HFFc6 (cell line): ENCODE measurements at regions not wholly inside any gene's neighbourhood (a gene's known extent, or its start where the extent isn't known, plus 50 kb on each side); places are given as distances from the start of the nearest gene placed in this dataset.

Experiments used
- DNase-seq: peaks from one replicate; pipeline ENCODE4 v3.0.0-alpha.2; 2018
- H3K27ac Mint-ChIP-seq: 2 replicates; pipeline ENCODE4 v1.8.0; 2020; ENCODE audit warnings: mild to moderate bottlenecking, mixed read lengths
- H3K27me3 Mint-ChIP-seq: 2 replicates; pipeline ENCODE4 v1.8.0; 2021; ENCODE audit warnings: mild to moderate bottlenecking, moderate library complexity, mixed read lengths; ENCODE audit not compliant: insufficient read depth
- H3K36me3 Mint-ChIP-seq: 2 replicates; pipeline ENCODE4 v1.8.0; 2021; ENCODE audit warnings: low read depth, mixed read lengths
- H3K4me1 Mint-ChIP-seq: 2 replicates; pipeline ENCODE4 v1.8.0; 2020; ENCODE audit warnings: low read depth, mixed read lengths
- H3K4me3 Mint-ChIP-seq: 2 replicates; pipeline ENCODE4 v1.8.0; 2020; ENCODE audit warnings: mild to moderate bottlenecking, moderate library complexity, mixed read lengths
- H3K9me3 Mint-ChIP-seq: 2 replicates; pipeline ENCODE4 v1.8.0; 2020; ENCODE audit warnings: mild to moderate bottlenecking, mixed read lengths
- TF ChIP-seq, protein P1 (sequence below): fragments of 200-600 bp; sonication (generic); IDR thresholded peaks from 2 replicates; pipeline ENCODE4 v1.5.0; 2021; ENCODE audit warnings: antibody characterized with exemption, mild to moderate bottlenecking

DNA sequence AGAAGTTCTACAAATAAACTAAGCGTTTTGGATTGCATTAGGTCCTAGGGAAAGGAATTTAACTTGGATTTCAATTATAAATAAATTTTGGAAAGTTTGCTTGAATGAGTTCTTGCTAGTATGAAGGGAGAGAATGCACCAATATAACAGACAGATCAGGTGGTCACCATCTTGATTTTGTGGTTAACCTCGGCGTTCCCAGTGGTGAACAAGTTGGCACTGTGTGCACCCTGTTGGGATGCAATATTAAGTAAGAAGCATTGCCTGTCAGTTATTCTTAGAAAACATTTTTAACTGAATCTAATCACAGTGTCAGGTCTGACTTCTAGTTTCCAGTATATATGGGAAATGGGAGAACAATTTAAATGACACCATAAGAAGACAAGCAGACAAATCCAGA is 673.4 kb downstream of the SLC4A3 start:
- H3K4me3 Mint-ChIP-seq: no peak overlapping the region
- H3K9me3 Mint-ChIP-seq: no peaks in the 10 kb centered on the region
- TF ChIP-seq, protein P1, sequence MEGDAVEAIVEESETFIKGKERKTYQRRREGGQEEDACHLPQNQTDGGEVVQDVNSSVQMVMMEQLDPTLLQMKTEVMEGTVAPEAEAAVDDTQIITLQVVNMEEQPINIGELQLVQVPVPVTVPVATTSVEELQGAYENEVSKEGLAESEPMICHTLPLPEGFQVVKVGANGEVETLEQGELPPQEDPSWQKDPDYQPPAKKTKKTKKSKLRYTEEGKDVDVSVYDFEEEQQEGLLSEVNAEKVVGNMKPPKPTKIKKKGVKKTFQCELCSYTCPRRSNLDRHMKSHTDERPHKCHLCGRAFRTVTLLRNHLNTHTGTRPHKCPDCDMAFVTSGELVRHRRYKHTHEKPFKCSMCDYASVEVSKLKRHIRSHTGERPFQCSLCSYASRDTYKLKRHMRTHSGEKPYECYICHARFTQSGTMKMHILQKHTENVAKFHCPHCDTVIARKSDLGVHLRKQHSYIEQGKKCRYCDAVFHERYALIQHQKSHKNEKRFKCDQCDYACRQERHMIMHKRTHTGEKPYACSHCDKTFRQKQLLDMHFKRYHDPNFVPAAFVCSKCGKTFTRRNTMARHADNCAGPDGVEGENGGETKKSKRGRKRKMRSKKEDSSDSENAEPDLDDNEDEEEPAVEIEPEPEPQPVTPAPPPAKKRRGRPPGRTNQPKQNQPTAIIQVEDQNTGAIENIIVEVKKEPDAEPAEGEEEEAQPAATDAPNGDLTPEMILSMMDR: no peak
- no peaks in the 10 kb centered on the region for H3K27me3 Mint-ChIP-seq
- no peak overlapping the region for H3K27ac Mint-ChIP-seq
- no peaks in the 10 kb centered on the region for H3K36me3 Mint-ChIP-seq
- H3K4me1 Mint-ChIP-seq: peaks cover 6% of the 10 kb centered on the region
- no peak for DNase-seq

DNA sequence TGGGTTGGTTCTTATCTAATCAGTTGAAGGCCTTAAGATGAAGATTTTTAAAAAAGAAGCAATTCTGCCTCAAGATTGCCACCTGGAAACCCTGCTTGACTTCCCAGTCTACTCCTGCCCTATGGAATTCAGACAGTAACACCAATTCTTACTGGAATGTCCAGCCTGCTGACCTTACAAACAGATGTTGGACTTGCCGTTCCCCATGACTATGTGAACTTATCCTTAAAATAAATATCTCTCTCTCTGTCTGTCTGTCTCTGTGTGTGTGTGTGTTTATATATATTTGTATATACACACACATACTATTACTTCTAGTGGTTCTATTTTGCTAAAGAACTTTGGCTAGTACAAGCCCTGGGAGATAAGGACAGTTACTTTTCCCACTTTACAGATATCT is 675.3 kb downstream of the SLC4A3 start:
- Mint-ChIP-seq H3K27ac (no peak overlapping the region), H3K27me3 (no peaks in the 10 kb centered on the region), H3K4me3 (no peak overlapping the region), H3K9me3 (no peaks in the 10 kb centered on the region), H3K4me1 (no peaks in the 10 kb centered on the region), H3K36me3 (no peaks in the 10 kb centered on the region)
- DNase-seq: no peak
- TF ChIP-seq, protein P1: no peak

DNA sequence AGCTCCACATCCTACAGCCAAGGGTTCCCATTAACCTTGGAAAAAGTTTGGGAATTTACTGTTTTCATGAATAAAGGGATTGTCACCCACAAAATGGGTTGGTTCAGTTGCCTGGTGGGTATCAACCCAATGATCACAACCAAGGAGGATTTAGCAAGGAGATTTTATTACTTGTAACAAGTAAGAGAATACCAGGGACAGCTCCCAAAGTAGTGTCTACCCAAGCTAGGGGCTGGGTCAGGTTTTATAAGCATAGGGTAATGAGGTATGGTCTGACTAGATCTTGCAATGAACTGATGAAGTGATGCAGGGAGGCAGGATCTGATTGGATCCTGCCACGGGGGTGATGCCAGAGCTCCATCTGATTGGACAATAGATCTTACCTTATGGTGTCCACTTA is 681.8 kb downstream of the SLC4A3 start:
- Mint-ChIP-seq H3K36me3 (no peaks in the 10 kb centered on the region), H3K4me3 (no peak overlapping the region), H3K4me1 (no peaks in the 10 kb centered on the region), H3K27ac (no peak overlapping the region), H3K27me3 (no peaks in the 10 kb centered on the region), H3K9me3 (peaks cover 3% of the 10 kb centered on the region; the same call in 1 of the 2 replicates)
- DNase-seq: no peak
- TF ChIP-seq, protein P1: no peak

DNA sequence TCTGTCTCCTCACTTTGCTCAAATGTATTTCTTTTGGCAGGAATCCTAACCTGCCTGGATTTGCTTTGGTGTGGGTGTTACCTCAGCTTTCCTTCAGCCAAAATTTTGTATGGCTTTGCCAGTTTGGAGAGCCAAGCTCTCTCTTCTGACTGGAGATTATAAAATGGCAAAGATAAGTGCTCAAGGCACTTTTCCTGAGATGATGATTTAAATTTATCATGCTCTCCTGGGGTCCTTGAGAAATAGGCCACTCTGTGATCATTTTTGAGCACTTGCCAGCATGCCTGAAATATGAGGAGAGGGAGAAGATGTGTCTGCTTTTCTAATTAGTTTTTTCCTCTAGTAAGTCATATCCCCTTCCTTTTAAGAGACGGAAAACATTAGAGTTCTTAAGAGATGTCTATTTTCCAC is 683.0 kb downstream of the SLC4A3 start:
- H3K9me3 Mint-ChIP-seq: peaks cover 3% of the 10 kb centered on the region; the same call in 1 of the 2 replicates
- TF ChIP-seq, protein P1: no peak
- no peaks in the 10 kb centered on the region for H3K27me3 Mint-ChIP-seq
- no peak overlapping the region for H3K4me3 Mint-ChIP-seq
- no peak for DNase-seq
- H3K4me1 Mint-ChIP-seq: 0 out of 2 replicates have a peak, but pooled peaks cover 9% of the 10 kb centered on the region
- no peaks in the 10 kb centered on the region for H3K36me3 Mint-ChIP-seq
- no peak overlapping the region for H3K27ac Mint-ChIP-seq

DNA sequence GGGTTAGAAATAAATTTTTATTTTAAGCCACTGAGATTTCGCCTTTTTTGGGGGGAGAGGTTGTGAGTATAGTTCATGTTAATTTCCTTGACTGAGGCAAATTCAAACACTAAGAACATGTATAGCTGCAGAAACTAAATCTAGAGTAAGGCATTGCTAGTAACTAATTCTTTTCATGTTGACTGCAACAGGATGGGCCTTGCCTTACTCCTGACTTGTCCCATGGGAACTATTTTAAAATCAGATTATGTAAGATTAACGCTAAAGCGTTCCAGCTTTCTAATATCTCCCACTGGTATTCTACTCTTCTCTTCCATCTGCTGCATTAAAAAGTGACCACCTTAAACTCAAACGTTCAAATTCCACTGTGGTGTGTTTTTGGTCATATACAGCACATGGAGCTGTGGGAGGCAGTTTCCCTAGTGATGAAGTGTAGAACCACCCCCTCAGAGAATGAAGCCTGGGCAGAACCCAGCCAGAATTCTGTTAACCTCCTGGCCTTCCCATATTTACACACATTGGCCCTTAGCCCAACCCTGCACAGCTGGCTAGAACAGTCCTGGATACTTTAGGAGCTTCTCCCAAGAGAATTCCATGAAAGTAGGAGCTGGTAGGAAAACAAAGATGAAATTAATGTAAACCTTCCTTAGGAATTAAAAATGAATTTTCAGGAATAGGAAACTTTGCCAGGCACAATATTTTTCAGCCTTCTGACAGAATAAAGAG is 687.8 kb downstream of the SLC4A3 start:
- TF ChIP-seq, protein P1: no peak
- Mint-ChIP-seq H3K27me3 (no peaks in the 10 kb centered on the region), H3K9me3 (no peaks in the 10 kb centered on the region), H3K36me3 (no peaks in the 10 kb centered on the region), H3K27ac (no peak overlapping the region), H3K4me1 (peaks cover 14% of the 10 kb centered on the region), H3K4me3 (no peak overlapping the region)
- DNase-seq: no peak
